Skeletal muscle tissue (tissue), 3 donors: ENCODE measurements at regions not wholly inside any gene's neighbourhood (a gene's known extent, or its start where the extent isn't known, plus 50 kb on each side); places are given as distances from the start of the nearest gene placed in this dataset.

Experiments used
- H3K27ac ChIP-seq: one replicate; pipeline ENCODE4 v1.7.0; 2013; ENCODE audit warnings: mild to moderate bottlenecking, low read depth, low read length, inconsistent platforms
- H3K27me3 ChIP-seq, 3 donors: one replicate each; pipeline ENCODE4 v1.7.0; 2013; ENCODE audit warnings: low read length in 3 of 3; ENCODE audit not compliant: control insufficient read depth in 3 of 3, insufficient read depth in 3 of 3
- H3K36me3 ChIP-seq, 3 donors: one replicate each; pipeline ENCODE4 v1.7.0; 2013; ENCODE audit warnings: low read length in 3 of 3; ENCODE audit not compliant: control insufficient read depth in 3 of 3, insufficient read depth in 3 of 3
- H3K4me1 ChIP-seq, 3 donors: one replicate each; pipeline ENCODE4 v1.7.0; 2013; ENCODE audit warnings: low read length in 3 of 3, mild to moderate bottlenecking in 3 of 3; ENCODE audit not compliant: control insufficient read depth in 3 of 3, insufficient read depth in 3 of 3
- H3K4me3 ChIP-seq, 3 donors: one replicate each; pipeline ENCODE4 v1.7.0; 2013; ENCODE audit warnings: low read length in 3 of 3
- H3K9ac ChIP-seq, 3 donors: one replicate each; pipeline ENCODE4 v1.7.0; 2013; ENCODE audit warnings: low read length in 3 of 3, mild to moderate bottlenecking in 3 of 3, moderate library complexity in 2 of 3, low read depth in 1 of 3
- H3K9me3 ChIP-seq, 3 donors: one replicate each; pipeline ENCODE4 v1.7.0; 2013; ENCODE audit warnings: low read length in 3 of 3; ENCODE audit not compliant: control insufficient read depth in 3 of 3
- donor health status: Osteomylitis.

- Histone ChIP-seq H3K4me1 (no peaks in the 10 kb centered on the region), H3K36me3 (no peaks in the 10 kb centered on the region)
These were observed 186.9 kb downstream of the SETD4 start for GRCh38 chr21:35873441-35873840.

GRCh38 chr21:35871906-35872305 is 188.4 kb downstream of the SETD4 start:
- H3K9ac ChIP-seq, result no peak overlapping the region
- H3K4me3 ChIP-seq, result no peak overlapping the region
- peaks cover 0 to 3% (median 0%) of the 10 kb centered on the region in 3 donors for H3K9me3 ChIP-seq
- H3K4me1 ChIP-seq, result no peaks in the 10 kb centered on the region
- no peaks in the 10 kb centered on the region for H3K27me3 ChIP-seq
- H3K27ac ChIP-seq, result no peak overlapping the region
- H3K36me3 ChIP-seq, result no peaks in the 10 kb centered on the region

More at GRCh38 chr21:35873441-35873840, 186.9 kb downstream of the SETD4 start:
- Histone ChIP-seq H3K9me3 (peaks cover 0 to 3% (median 0%) of the 10 kb centered on the region in 3 donors), H3K4me3 (no peak overlapping the region), H3K27me3 (no peaks in the 10 kb centered on the region), H3K9ac (no peak overlapping the region), H3K27ac (no peak overlapping the region)

GRCh38 chr21:35868869-35869223 is 191.5 kb downstream of the SETD4 start:
- H3K36me3 ChIP-seq, result no peaks in the 10 kb centered on the region
- H3K4me1 ChIP-seq, result no peaks in the 10 kb centered on the region
- no peak overlapping the region for H3K9ac ChIP-seq
- H3K9me3 ChIP-seq, result peaks cover 0 to 3% (median 0%) of the 10 kb centered on the region in 3 donors
- no peak overlapping the region for H3K27ac ChIP-seq
- H3K4me3 ChIP-seq, result no peak overlapping the region
- H3K27me3 ChIP-seq, result no peaks in the 10 kb centered on the region

GRCh38 chr21:35868005-35868868 is 192.1 kb downstream of the SETD4 start:
- Histone ChIP-seq H3K4me3 (no peak overlapping the region), H3K4me1 (no peaks in the 10 kb centered on the region), H3K27ac (no peak overlapping the region), H3K27me3 (no peaks in the 10 kb centered on the region), H3K36me3 (no peaks in the 10 kb centered on the region), H3K9ac (no peak overlapping the region), H3K9me3 (peaks cover 0 to 3% (median 0%) of the 10 kb centered on the region in 3 donors)

GRCh38 chr21:35864039-35864438 is 196.3 kb downstream of the SETD4 start:
- no peak overlapping the region for H3K27ac ChIP-seq
- no peak overlapping the region for H3K9ac ChIP-seq
- H3K36me3 ChIP-seq, result no peaks in the 10 kb centered on the region
- no peak overlapping the region for H3K4me3 ChIP-seq
- no peaks in the 10 kb centered on the region for H3K27me3 ChIP-seq
- peaks cover 0 to 5% (median 0%) of the 10 kb centered on the region in 3 donors for H3K4me1 ChIP-seq
- peaks cover 0 to 3% (median 0%) of the 10 kb centered on the region in 3 donors for H3K9me3 ChIP-seq

- H3K4me3 ChIP-seq, result no peak overlapping the region
- H3K4me1 ChIP-seq, result peaks cover 0 to 5% (median 0%) of the 10 kb centered on the region in 3 donors
- H3K9ac ChIP-seq, result no peak overlapping the region
- no peak overlapping the region for H3K27ac ChIP-seq
- H3K9me3 ChIP-seq, result no peaks in the 10 kb centered on the region
- no peaks in the 10 kb centered on the region for H3K36me3 ChIP-seq
- no peaks in the 10 kb centered on the region for H3K27me3 ChIP-seq
These were observed 197.4 kb downstream of the SETD4 start for GRCh38 chr21:35862969-35863368.

GRCh38 chr21:35861661-35862060 is 198.7 kb downstream of the SETD4 start:
- no peak overlapping the region for H3K4me3 ChIP-seq
- H3K4me1 ChIP-seq, result peaks cover 0 to 5% (median 0%) of the 10 kb centered on the region in 3 donors
- H3K9ac ChIP-seq, result no peak overlapping the region
- H3K27me3 ChIP-seq, result no peaks in the 10 kb centered on the region
- no peaks in the 10 kb centered on the region for H3K9me3 ChIP-seq
- no peaks in the 10 kb centered on the region for H3K36me3 ChIP-seq
- H3K27ac ChIP-seq, result no peak overlapping the region

- Histone ChIP-seq H3K36me3 (no peaks in the 10 kb centered on the region), H3K4me3 (no peak overlapping the region), H3K9ac (no peak overlapping the region), H3K27ac (no peak overlapping the region), H3K27me3 (peaks cover 0 to 5% (median 0%) of the 10 kb centered on the region in 3 donors), H3K4me1 (peaks cover 0 to 5% (median 0%) of the 10 kb centered on the region in 3 donors), H3K9me3 (no peaks in the 10 kb centered on the region)
These were observed 200.0 kb downstream of the SETD4 start for GRCh38 chr21:35860189-35860869.

- Histone ChIP-seq H3K36me3 (no peaks in the 10 kb centered on the region), H3K9ac (no peak overlapping the region)
These were observed 200.6 kb downstream of the SETD4 start for GRCh38 chr21:35859677-35860076.

GRCh38 chr21:35857095-35857494 is 203.2 kb downstream of the SETD4 start:
- Histone ChIP-seq H3K9me3 (no peaks in the 10 kb centered on the region), H3K27me3 (peaks cover 0 to 5% (median 0%) of the 10 kb centered on the region in 3 donors), H3K4me1 (peaks cover 0 to 4% (median under 1%) of the 10 kb centered on the region in 3 donors), H3K27ac (no peak overlapping the region), H3K9ac (no peak overlapping the region), H3K36me3 (no peaks in the 10 kb centered on the region), H3K4me3 (no peak overlapping the region)

More at GRCh38 chr21:35859677-35860076, 200.6 kb downstream of the SETD4 start:
- H3K27me3 ChIP-seq, result peaks cover 0 to 5% (median 0%) of the 10 kb centered on the region in 3 donors
- H3K4me1 ChIP-seq, result peaks cover 0 to 5% (median 0%) of the 10 kb centered on the region in 3 donors
- H3K9me3 ChIP-seq, result no peaks in the 10 kb centered on the region
- H3K27ac ChIP-seq, result no peak overlapping the region
- no peak overlapping the region for H3K4me3 ChIP-seq
